Activated CD4-positive, alpha-beta T cell treated with anti-CD3 and anti-CD28 coated beads for 36 hours (primary cell): ENCODE measurements at regions not wholly inside any gene's neighbourhood (a gene's known extent, or its start where the extent isn't known, plus 50 kb on each side); places are given as distances from the start of the nearest gene placed in this dataset.

Experiments
- ATAC-seq: fragments of 200-7000 bp; cut with Tn5 transposase; one replicate; pipeline ENCODE4 v1.10.0; 2021; ENCODE audit warnings: mild to moderate bottlenecking, moderate library complexity
- CTCF ChIA-PET: fragments of 350-600 bp; sonication (Branson Sonifier 250); formaldehyde crosslinking; loops from one replicate; lab custom pipeline; 2021; ENCODE audit warnings: antibody characterized with exemption; lab: Charles Lee
- POLR2A ChIA-PET: fragments of 350-600 bp; sonication (Branson Sonifier 250); formaldehyde crosslinking; loops from one replicate; lab custom pipeline; 2021; ENCODE audit warnings: antibody characterized with exemption, inconsistent platforms; lab: Charles Lee
- DNase-seq: peaks from one replicate; pipeline ENCODE4 v3.0.0-alpha.2; 2020
- H3K27ac Mint-ChIP-seq: one replicate; pipeline ENCODE4 v1.8.0; 2021; ENCODE audit warnings: mixed read lengths
- H3K27me3 Mint-ChIP-seq: one replicate; pipeline ENCODE4 v1.8.0; 2021; ENCODE audit warnings: mixed read lengths
- H3K36me3 Mint-ChIP-seq: one replicate; pipeline ENCODE4 v1.8.0; 2021; ENCODE audit warnings: low read depth, mixed read lengths
- H3K4me1 Mint-ChIP-seq: one replicate; pipeline ENCODE4 v1.8.0; 2021; ENCODE audit warnings: mixed read lengths
- H3K4me3 Mint-ChIP-seq: one replicate; pipeline ENCODE4 v1.8.0; 2021; ENCODE audit warnings: mild to moderate bottlenecking, moderate library complexity, mixed read lengths
- H3K9me3 Mint-ChIP-seq: one replicate; pipeline ENCODE4 v1.8.0; 2021; ENCODE audit warnings: low read depth, mixed read lengths
- intact Hi-C, 2 experiments: fragments of 100-400 bp; cut with DNase I in 1 of 2; cut with micrococcal nuclease in 1 of 2; formaldehyde crosslinking; loops; one replicate each; pipeline versions ENCODE4 v1.14.2 to v1.15.1; 2022 to 2024; cut with DNase I, micrococcal nuclease

DNA sequence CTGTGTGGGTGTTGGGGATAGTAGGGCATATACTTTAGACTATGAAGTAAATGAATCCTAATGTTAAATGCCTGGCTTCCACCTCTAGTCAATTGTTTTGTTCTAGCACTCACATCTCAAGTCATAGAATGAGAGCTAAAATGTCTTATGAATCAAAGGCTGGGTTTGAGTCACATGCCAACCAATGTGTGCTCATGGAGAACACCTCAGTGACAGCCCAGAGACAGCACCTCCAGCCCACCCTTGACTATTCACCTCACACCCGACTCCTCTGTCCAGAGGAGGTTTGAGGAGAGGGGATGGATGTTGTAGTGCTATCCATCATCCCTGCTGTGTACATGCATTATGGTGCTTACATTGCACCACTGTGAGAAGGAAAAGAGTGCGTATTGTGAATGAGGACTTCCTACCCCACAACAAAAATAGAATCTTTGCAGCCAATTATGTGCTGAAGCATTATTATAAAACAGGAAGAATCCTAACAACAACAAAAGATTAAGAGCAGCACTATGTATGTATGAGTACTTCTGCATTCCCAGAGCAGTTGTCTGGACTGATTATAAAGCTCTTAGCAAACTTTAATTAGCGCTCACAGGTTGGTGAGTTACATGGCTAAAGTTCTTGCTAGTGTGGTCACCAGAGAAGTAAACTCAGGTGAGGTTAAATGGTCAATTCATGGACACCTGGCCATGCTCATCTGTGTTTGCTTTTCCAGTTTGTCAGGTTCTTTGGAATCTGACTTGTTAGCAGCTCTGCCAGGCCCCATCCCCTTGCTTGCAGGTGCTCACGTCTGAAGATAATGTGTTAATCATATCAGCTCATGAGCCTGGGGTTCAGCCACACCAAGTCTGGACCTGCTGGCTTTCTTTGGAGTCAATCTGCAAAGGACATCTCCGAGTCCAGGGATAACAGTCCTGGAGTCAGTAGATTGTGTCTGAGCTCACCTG, 55.3 kb upstream of the NABP1 start:
- Mint-ChIP-seq H3K9me3 (peaks cover 4% of the 10 kb centered on the region), H3K27me3 (no peaks in the 10 kb centered on the region), H3K27ac (peak overlapping the region; percentile 78), H3K36me3 (peaks cover 6% of the 10 kb centered on the region), H3K4me1 (peaks cover 73% of the 10 kb centered on the region), H3K4me3 (no peak overlapping the region)
- DNase-seq (peak; percentile 55), ATAC-seq (peak; percentile 74)
- ChIA-PET CTCF (interaction anchor here (0.7 to 1.2 kb wide), 3 partner anchors 11 to 52 kb away, joined by 3 to 4 read pairs (median 3); no protein-coding TSS in a partner anchor), POLR2A (interaction anchor here (0.6 to 1.4 kb wide), 3 partner anchors 16 to 466 kb away, joined by 4 to 11 read pairs (median 6); partner anchors contain the start of gene NABP1)
- intact Hi-C loops = loop anchor here (1.0 to 2.0 kb wide), 2 partner anchors 14 to 60 kb away; no protein-coding TSS in a partner anchor

GRCh38 chr2:191625016-191625415, 52.9 kb upstream of the NABP1 start:
- Mint-ChIP-seq H3K4me3 (no peak overlapping the region), H3K36me3 (peaks cover 6% of the 10 kb centered on the region), H3K9me3 (peaks cover 4% of the 10 kb centered on the region), H3K4me1 (peaks cover 69% of the 10 kb centered on the region), H3K27ac (peak overlapping the region; percentile 86), H3K27me3 (no peaks in the 10 kb centered on the region)
- intact Hi-C loops = loop anchor here in 1 of 2 experiments (2.0 kb wide), 1 partner anchor 52 kb away; no protein-coding TSS in a partner anchor
- POLR2A ChIA-PET = interaction anchor here (1.4 kb wide), 1 partner anchor 53 kb away, joined by 4 read pairs; no protein-coding TSS in a partner anchor
- DNase-seq = peak; percentile 64
- CTCF ChIA-PET = interaction anchor here (1.4 kb wide), 1 partner anchor 9 kb away, joined by 3 read pairs; no protein-coding TSS in a partner anchor
- peak; percentile 57 for ATAC-seq

GRCh38 chr2:191625446-191625845, 52.5 kb upstream of the NABP1 start:
- peaks cover 6% of the 10 kb centered on the region for H3K36me3 Mint-ChIP-seq
- intact Hi-C loops = loop anchor here in 1 of 2 experiments (2.0 kb wide), 1 partner anchor 51 kb away; no protein-coding TSS in a partner anchor
- ATAC-seq (no peak), DNase-seq (no peak)
- ChIA-PET CTCF (interaction anchor here (1.6 kb wide), 1 partner anchor 50 kb away, joined by 8 read pairs; no protein-coding TSS in a partner anchor), POLR2A (interaction anchor here (0.6 to 1.4 kb wide), 2 partner anchors 52 to 510 kb away, joined by 4 to 8 read pairs; no protein-coding TSS in a partner anchor)
- peaks cover 4% of the 10 kb centered on the region for H3K9me3 Mint-ChIP-seq
- peaks cover 68% of the 10 kb centered on the region for H3K4me1 Mint-ChIP-seq
- peak overlapping the region; percentile 86 for H3K27ac Mint-ChIP-seq
- no peak overlapping the region for H3K4me3 Mint-ChIP-seq
- no peaks in the 10 kb centered on the region for H3K27me3 Mint-ChIP-seq

- peaks cover 62% of the 10 kb centered on the region for H3K4me1 Mint-ChIP-seq
- H3K9me3 Mint-ChIP-seq = peaks cover 2% of the 10 kb centered on the region
- CTCF ChIA-PET = interaction anchor here (1.2 to 2.0 kb wide), 5 partner anchors 9 to 72 kb away, joined by 3 to 8 read pairs (median 6); no protein-coding TSS in a partner anchor
- POLR2A ChIA-PET = interaction anchor here (0.5 to 2.0 kb wide), 2 partner anchors 10 to 51 kb away, joined by 4 to 5 read pairs; partner anchors contain the start of gene NABP1
- peaks cover 2% of the 10 kb centered on the region for H3K36me3 Mint-ChIP-seq
- H3K27ac Mint-ChIP-seq = no peak overlapping the region
- DNase-seq (no peak), ATAC-seq (no peak)
- intact Hi-C loops = no loop called here
- H3K4me3 Mint-ChIP-seq = no peak overlapping the region
- H3K27me3 Mint-ChIP-seq = no peaks in the 10 kb centered on the region
Observed at GRCh38 chr2:191626497-191627151, 51.3 kb upstream of the NABP1 start.

- Mint-ChIP-seq H3K27ac (no peak overlapping the region), H3K4me1 (peaks cover 57% of the 10 kb centered on the region), H3K4me3 (no peak overlapping the region), H3K9me3 (peaks cover 2% of the 10 kb centered on the region), H3K27me3 (no peaks in the 10 kb centered on the region), H3K36me3 (peaks cover 2% of the 10 kb centered on the region)
- intact Hi-C loops = no loop called here
- ATAC-seq (no peak), DNase-seq (no peak)
- POLR2A ChIA-PET = interaction anchor here (2.0 kb wide), 1 partner anchor 50 kb away, joined by 5 read pairs; the partner anchor contains the start of gene NABP1
- CTCF ChIA-PET = interaction anchor here (0.8 to 2.0 kb wide), 6 partner anchors 10 to 463 kb away, joined by 3 to 8 read pairs (median 4); no protein-coding TSS in a partner anchor
Observed at GRCh38 chr2:191627518-191627917, 50.4 kb upstream of the NABP1 start.
